ENCODE measurements at regions not wholly inside any gene's neighbourhood (a gene's known extent, or its start where the extent isn't known, plus 50 kb on each side); places are given as distances from the start of the nearest gene placed in this dataset.

DNA sequence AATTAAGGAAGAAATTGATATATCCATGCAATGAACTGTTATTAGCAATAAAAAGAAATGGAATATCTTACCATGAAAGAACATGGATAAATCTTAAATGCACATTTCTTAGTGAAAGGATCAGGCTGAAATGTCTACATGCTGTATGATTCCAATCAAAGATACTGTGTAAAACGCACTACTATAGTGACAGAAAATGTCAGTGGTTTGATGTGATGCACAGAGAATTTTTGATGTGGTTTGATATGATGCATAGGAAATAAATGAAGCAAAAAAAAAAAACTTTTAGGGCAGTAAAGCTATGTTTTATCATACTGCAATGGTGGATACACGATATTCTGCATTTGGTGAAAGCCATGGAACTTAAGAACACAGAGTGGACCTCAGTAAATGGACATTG, 547.6 kb downstream of the GABRG1 start:
- Histone ChIP-seq H3K9me1 (replicated peaks; ENCODE audit: control insufficient read depth, extremely low read depth, insufficient read depth, low read length) (no peaks in the 10 kb centered on the region), H3K79me2 (ENCODE audit: control insufficient read depth, insufficient read depth, low read length) (no peaks in the 10 kb centered on the region), H3K27me3 (ENCODE audit: control insufficient read depth in 2 of 2, insufficient read depth in 2 of 2, low read length in 2 of 2) (no peaks in the 10 kb centered on the region), H3K27ac (ENCODE audit: insufficient read depth, low read depth, low read length) (no peak overlapping the region), H3K4me2 (ENCODE audit: insufficient read depth, low read length) (no peak overlapping the region), H3K4me3 (replicated peaks in 1 of 3; ENCODE audit: insufficient read depth in 1 of 3, low read depth in 1 of 3, low read length in 3 of 3) (no peak overlapping the region), H3K9me3 (replicated peaks; ENCODE audit: control insufficient read depth, insufficient read depth, low read length) (no peaks in the 10 kb centered on the region), H3K36me3 (ENCODE audit: control insufficient read depth in 2 of 2, extremely low read depth in 1 of 2, insufficient read depth in 2 of 2, low read length in 2 of 2) (no peaks in the 10 kb centered on the region), H3K9ac (replicated peaks; ENCODE audit: extremely low read depth, insufficient read depth, low read length) (no peak overlapping the region), H2AFZ (ENCODE audit: low read depth, low read length) (no peak overlapping the region), H4K20me1 (replicated peaks; ENCODE audit: control insufficient read depth, extremely low read depth, insufficient read depth, low read length) (no peaks in the 10 kb centered on the region), H3K4me1 (ENCODE audit: control insufficient read depth, extremely low read depth, insufficient read depth, low read length) (no peaks in the 10 kb centered on the region)
- DNase-seq (ENCODE audit: low read depth, low spot score) (no peak), FAIRE-seq (no peak)
- intact Hi-C loops (cut with micrococcal nuclease), result no loop called here
- dilution Hi-C loops (cut with MboI; ENCODE audit: extremely low pct_ligation_motif_present, low sequenced_read_pairs), result no loop called here
- CTCF ChIA-PET, result no interaction called here
- POLR2A ChIA-PET, result no interaction called here
- no TSS peak for BruUV-seq (replicated peaks)
- no peak for TF ChIP-seq JUN (IDR thresholded peaks at IDR 0.05; ENCODE audit: borderline replicate concordance, insufficient read depth, insufficient read length, low read depth)
- TF ChIP-seq POLR2A (IDR thresholded peaks at IDR 0.05; ENCODE audit: low read depth, low read length), result no peak
- TF ChIP-seq, protein P1, sequence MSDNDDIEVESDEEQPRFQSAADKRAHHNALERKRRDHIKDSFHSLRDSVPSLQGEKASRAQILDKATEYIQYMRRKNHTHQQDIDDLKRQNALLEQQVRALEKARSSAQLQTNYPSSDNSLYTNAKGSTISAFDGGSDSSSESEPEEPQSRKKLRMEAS (IDR thresholded peaks at IDR 0.05; ENCODE audit: insufficient read depth, insufficient read length), result no peak
- no peak for TF ChIP-seq EZH2 (IDR thresholded peaks at IDR 0.05; ENCODE audit: borderline replicate concordance, low read depth, low read length, severe bottlenecking)
- no peak for TF ChIP-seq POLR2AphosphoS5 (IDR thresholded peaks at IDR 0.05; ENCODE audit: insufficient read depth, low read depth, low read length)
- TF ChIP-seq MYC (IDR thresholded peaks at IDR 0.05; ENCODE audit: low read depth, low read length), result no peak
- TF ChIP-seq FOS (IDR thresholded peaks at IDR 0.05; ENCODE audit: borderline replicate concordance, insufficient read depth, low read length), result no peak

DNA sequence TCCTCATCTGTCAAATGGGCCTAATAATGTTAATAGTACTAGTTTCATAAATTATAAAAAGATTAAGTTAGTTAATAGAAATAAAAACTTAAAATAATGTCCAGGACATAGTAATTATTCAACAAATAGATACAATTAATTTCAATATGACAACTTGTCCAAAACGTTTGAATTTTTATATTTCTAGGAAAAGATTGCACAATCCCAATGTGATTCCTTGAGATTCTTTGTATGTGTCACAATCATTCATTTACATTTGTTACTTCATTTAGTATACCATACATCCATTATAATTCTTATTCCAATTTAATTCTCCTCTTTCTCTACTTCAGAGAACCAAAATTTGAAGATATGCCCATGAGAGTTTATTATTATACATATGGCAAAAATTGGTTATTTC, 554.2 kb downstream of the GABRG1 start:
- DNase-seq (ENCODE audit: low read depth, low spot score) (no peak), FAIRE-seq (no peak)
- H3K4me3 ChIP-seq (replicated peaks in 1 of 3; ENCODE audit: insufficient read depth in 1 of 3, low read depth in 1 of 3, low read length in 3 of 3), result no peak overlapping the region
- BruUV-seq (replicated peaks), result no TSS peak
- dilution Hi-C loops (cut with MboI; ENCODE audit: extremely low pct_ligation_motif_present, low sequenced_read_pairs), result no loop called here
- ChIA-PET POLR2A (no interaction called here), CTCF (no interaction called here)
- H3K27ac ChIP-seq (ENCODE audit: insufficient read depth, low read depth, low read length), result no peak overlapping the region
- H3K9me1 ChIP-seq (replicated peaks; ENCODE audit: control insufficient read depth, extremely low read depth, insufficient read depth, low read length), result no peaks in the 10 kb centered on the region
- H2AFZ ChIP-seq (ENCODE audit: low read depth, low read length), result no peak overlapping the region
- no peaks in the 10 kb centered on the region for H3K36me3 ChIP-seq (ENCODE audit: control insufficient read depth in 2 of 2, extremely low read depth in 1 of 2, insufficient read depth in 2 of 2, low read length in 2 of 2)
- no peaks in the 10 kb centered on the region for H3K27me3 ChIP-seq (ENCODE audit: control insufficient read depth in 2 of 2, insufficient read depth in 2 of 2, low read length in 2 of 2)
- H3K79me2 ChIP-seq (ENCODE audit: control insufficient read depth, insufficient read depth, low read length), result no peaks in the 10 kb centered on the region
- no peak for TF ChIP-seq GATA2 (IDR thresholded peaks at IDR 0.05; ENCODE audit: insufficient read depth, insufficient read length, low read depth, low read length)
- TF ChIP-seq POLR2A (IDR thresholded peaks at IDR 0.05; ENCODE audit: low read depth, low read length), result no peak
- no peak for TF ChIP-seq JUN (IDR thresholded peaks at IDR 0.05; ENCODE audit: borderline replicate concordance, insufficient read depth, insufficient read length, low read depth)
- TF ChIP-seq, protein P1 (IDR thresholded peaks at IDR 0.05; ENCODE audit: insufficient read depth, insufficient read length), result no peak
- H3K4me2 ChIP-seq (ENCODE audit: insufficient read depth, low read length), result no peak overlapping the region
- H3K9me3 ChIP-seq (replicated peaks; ENCODE audit: control insufficient read depth, insufficient read depth, low read length), result peaks cover 2% of the 10 kb centered on the region
- no peaks in the 10 kb centered on the region for H3K4me1 ChIP-seq (ENCODE audit: control insufficient read depth, extremely low read depth, insufficient read depth, low read length)
- no peaks in the 10 kb centered on the region for H4K20me1 ChIP-seq (replicated peaks; ENCODE audit: control insufficient read depth, extremely low read depth, insufficient read depth, low read length)
- no peak overlapping the region for H3K9ac ChIP-seq (replicated peaks; ENCODE audit: extremely low read depth, insufficient read depth, low read length)
- intact Hi-C loops (cut with micrococcal nuclease), result no loop called here

Measured in endothelial cell of umbilical vein (primary cell).